Retina (tissue), 1 donor: ENCODE measurements at regions not wholly inside any gene's neighbourhood (a gene's known extent, or its start where the extent isn't known, plus 50 kb on each side); places are given as distances from the start of the nearest gene placed in this dataset.

Experiments used
- DNase-seq: peaks from one replicate; pipeline ENCODE4 v3.0.0-alpha.2; 2016

GRCh38 chr10:118537623-118538022 is 57.8 kb downstream of the PRLHR start:
- DNase-seq: no peak

GRCh38 chr10:118534136-118534535 is 61.3 kb downstream of the PRLHR start:
- DNase-seq: no peak

- no peak for DNase-seq
Observed at GRCh38 chr10:118531105-118531852, 64.2 kb downstream of the PRLHR start.

DNA sequence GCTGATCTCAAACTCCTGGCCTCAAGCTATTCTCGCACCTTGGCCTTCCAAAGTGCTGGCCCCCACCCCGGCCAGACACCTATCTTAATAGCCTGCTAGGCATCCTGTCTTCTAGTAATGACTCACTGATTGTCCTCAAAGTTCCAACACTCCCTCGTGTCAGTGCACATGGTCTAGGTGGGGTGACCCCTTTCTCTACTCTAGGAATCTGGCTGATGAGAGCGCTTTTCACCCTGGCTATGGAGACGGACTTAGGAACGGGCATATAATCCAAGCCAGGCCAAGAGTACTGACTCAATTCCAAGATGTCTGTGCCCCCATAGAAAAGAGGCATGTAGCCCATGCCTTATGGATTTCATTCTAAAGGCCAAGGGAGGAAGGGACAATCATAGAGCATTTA is 67.0 kb downstream of the PRLHR start:
- DNase-seq: no peak

GRCh38 chr10:118523775-118524174 is 71.7 kb downstream of the PRLHR start:
- DNase-seq: no peak

GRCh38 chr10:118522791-118523498 is 72.5 kb downstream of the PRLHR start:
- no peak for DNase-seq

- no peak for DNase-seq
Observed at GRCh38 chr10:118521415-118522117, 73.9 kb downstream of the PRLHR start.

GRCh38 chr10:118520116-118520742 is 75.2 kb downstream of the PRLHR start:
- DNase-seq: no peak

DNA sequence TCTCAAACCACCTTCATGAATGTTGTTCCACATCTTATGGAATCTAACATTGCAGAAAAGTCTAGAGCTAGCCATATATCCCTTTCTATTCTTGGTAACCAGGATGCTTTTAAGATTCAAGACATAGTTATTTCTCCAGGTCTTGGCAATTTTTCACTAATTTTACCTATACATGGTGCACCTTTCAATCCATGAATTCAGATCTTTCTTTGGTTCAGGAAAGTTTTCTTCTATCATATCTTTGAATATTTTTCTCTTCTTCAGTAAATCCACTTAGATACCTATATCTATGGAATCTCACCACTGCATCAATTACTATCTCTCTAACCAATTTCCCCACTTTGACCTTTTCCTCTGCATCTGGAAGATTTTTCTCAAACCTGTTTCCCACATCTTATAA is 77.4 kb downstream of the PRLHR start:
- DNase-seq: no peak

GRCh38 chr10:118516716-118517115 is 78.7 kb downstream of the PRLHR start:
- DNase-seq: no peak

- DNase-seq: no peak
Observed at GRCh38 chr10:118513174-118513573, 82.3 kb downstream of the PRLHR start.

- no peak for DNase-seq
Observed at GRCh38 chr10:118511711-118512110, 83.7 kb downstream of the PRLHR start.

DNA sequence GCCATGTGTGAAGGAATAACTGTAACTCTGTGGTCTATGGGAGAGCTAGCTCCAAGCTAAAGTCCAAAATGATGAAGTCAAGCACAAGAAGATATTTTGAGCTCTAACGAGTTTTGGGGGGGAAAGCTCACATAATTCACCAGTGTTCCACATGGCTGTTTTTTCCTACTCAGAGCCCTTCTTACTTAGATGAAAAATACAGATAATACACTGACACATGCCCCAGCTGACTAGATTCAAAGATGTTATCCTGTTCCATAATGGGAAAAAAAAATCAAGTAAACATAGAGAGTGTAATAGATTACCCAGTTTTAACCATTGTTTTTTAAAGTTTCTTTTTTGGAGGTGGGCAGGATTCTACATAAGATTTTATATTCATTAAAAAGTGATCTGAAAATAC is 86.6 kb downstream of the PRLHR start:
- no peak for DNase-seq

DNA sequence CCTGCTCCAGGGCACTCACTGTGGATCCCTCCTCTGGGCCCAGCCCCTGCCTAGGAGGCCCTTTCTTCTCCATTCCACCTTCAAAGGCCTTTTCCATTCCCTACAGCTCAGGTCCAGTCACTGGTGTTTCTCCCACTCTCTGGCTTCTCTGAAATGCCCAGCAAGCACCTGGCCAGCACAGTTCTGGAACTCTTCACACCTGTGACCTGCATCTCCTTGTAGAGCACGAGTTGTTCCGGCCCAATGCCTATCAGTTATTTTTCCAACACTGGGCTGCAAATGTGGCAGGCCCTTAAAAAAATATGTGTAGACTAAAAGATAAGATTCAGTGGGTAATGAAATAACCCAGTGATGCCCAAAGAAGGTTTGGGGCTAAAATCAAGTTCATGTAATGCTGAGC is 87.1 kb downstream of the PRLHR start:
- no peak for DNase-seq

GRCh38 chr10:118506671-118507590 is 88.5 kb downstream of the PRLHR start:
- DNase-seq: peak; percentile 78

- no peak for DNase-seq
Observed at GRCh38 chr10:118505363-118505762, 90.1 kb downstream of the PRLHR start.

DNA sequence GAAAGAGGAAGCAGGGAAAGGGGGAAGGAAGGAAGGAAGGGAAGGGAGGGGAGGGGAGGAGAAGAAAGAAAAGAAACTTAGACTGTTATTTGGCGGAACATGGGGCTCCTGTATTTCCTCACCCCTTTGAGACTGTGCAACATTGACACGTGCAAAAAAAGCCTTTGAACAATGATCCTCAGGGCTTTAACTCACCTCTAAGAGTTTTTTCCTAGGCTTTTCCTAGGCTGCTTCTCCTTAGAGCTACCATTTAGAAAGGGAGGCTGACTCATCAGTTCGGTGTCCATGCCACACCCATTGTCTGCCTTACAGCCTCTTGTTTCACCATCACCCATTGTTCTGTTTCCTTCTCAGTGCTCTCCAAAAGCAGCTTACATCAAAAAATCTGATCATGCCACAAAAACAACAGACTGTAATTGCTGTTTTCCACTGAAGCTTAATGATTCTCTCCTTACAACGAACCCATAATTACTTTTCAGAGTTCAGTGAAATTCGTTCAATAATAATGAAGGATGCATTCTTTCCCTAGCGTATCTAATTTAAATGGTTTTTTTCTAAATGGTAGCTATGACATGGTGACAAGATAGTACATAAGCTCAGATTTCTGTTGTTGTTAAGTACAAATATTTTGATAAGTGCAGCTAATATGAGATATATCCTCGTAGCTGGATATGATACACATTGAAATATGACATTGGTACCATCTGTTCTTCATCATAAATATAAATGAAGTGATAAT is 90.8 kb downstream of the PRLHR start:
- DNase-seq: no peak

DNA sequence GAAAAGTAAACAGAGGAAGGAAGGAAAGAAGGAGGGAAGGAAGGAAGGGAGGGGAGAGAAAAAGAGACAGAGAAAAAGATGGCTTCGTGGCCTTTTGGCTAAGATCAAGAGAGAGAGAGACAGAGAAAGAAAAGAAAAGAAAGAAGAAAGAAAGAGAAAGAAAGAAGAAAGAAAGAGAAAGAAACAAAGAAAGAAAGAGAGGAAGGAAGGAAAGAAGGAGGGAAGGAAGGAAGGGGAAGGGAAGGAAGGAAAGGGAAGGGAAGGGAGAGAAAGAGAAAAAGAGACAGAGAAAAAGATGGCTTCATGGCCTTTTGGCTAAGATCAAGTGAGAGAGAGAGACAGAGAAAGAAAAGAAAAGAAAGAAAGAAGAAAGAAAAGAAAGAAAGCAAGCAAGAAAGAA is 91.4 kb downstream of the PRLHR start:
- no peak for DNase-seq

- no peak for DNase-seq
Observed at GRCh38 chr10:118503192-118503591, 92.3 kb downstream of the PRLHR start.

- no peak for DNase-seq
Observed at GRCh38 chr10:118501637-118502440, 93.6 kb downstream of the PRLHR start.

GRCh38 chr10:118501171-118501570 is 94.3 kb downstream of the PRLHR start:
- DNase-seq: no peak
